Caki2 (cell line): ENCODE measurements at regions not wholly inside any gene's neighbourhood (a gene's known extent, or its start where the extent isn't known, plus 50 kb on each side); places are given as distances from the start of the nearest gene placed in this dataset.

Experiments used
- DNase-seq: peaks from one replicate; pipeline ENCODE4 v3.0.0-alpha.2; 2015; ENCODE audit warnings: low read depth
- in situ Hi-C: cut with HindIII; loops from 2 replicates; pipeline ENCODE4 v1.10.0; 2016; ENCODE audit warnings: low sequenced_read_pairs, low pct_unique_long_range_greater_than_20kb, mixed read lengths

- in situ Hi-C loops: no loop called here
These were observed 246.3 kb downstream of the OGFRL1 start for GRCh38 chr6:71534921-71535320.

DNA sequence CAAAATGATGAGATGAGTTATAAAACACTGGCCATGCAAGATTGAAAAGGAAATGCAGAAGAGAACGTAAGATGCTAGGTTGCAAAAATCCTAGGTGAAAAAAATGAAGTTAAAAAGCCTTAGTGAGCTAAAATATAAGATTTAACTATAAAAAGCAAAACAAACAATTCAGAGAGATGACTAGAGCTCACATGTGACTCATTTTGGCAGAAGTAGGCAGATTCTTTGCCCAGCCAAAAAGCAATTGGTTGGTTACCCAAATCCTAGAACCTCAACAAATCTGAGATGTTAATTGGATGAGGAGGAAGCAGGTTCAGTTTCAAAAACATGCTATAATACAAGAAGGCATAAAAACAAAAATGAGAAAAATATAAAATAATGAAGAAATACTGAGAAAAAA is 249.1 kb downstream of the OGFRL1 start:
- DNase-seq: no peak
- in situ Hi-C loops: no loop called here

More at GRCh38 chr6:71534921-71535320, 246.3 kb downstream of the OGFRL1 start:
- DNase-seq: no peak

DNA sequence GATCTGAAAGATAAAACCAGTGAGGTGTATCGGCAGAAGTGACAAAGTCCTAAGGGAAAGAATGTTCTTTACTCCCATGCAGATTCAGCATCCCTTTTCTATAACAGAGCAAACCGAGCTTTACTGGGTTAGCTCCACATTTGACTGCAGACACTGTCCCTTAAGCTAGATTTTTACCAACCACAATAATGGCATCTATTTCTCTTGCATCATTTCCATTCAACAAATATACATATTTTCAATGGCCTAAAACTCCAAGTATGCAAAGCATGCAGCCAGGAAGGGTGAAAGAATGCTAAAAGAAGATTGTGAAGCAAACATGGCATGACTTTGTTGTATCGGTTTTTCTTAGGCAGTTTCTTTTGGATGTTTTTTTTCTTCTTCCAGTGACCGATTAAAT is 255.4 kb downstream of the OGFRL1 start:
- DNase-seq: no peak
- in situ Hi-C loops: no loop called here

DNA sequence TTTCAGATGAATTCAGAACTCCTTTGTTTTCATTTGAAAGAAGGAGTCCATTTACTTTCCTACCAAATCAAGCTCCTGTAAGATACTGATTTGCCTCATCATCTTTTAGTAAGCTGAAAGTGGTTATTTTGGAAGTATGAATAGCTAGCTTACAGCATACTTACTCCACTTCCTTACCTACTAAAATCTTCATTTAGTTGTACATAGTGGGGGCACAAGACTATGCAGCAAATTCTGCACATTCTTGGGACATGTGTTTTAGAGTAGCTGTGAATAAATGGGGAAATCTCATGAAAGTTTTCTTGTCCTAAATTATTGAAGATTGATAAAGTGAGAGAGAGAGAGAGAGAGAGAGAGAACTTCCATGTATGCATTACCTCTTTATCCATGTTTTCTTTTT is 256.3 kb downstream of the OGFRL1 start:
- in situ Hi-C loops: no loop called here
- no peak for DNase-seq

DNA sequence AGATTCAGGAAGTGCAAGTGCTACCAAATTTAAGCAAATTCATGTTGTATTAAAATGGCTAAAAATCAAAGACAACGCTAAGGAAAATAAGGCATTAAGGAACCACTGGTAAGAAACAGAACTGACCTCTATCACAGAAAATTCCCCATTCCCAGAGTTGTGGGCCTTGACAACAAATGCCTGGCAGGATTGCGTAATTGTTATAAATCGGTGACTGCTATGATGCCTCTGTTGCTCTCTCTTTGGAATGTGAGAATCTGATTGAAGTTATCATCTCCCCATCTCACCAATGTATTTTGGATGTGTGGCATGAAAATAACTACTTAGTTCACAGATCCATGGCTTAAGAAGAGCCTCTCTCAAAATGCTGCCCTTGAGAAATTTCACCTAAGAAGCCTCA is 257.3 kb downstream of the OGFRL1 start:
- DNase-seq: no peak
- in situ Hi-C loops: no loop called here

GRCh38 chr6:71551798-71552197 is 263.2 kb downstream of the OGFRL1 start:
- in situ Hi-C loops: no loop called here
- DNase-seq: no peak

DNA sequence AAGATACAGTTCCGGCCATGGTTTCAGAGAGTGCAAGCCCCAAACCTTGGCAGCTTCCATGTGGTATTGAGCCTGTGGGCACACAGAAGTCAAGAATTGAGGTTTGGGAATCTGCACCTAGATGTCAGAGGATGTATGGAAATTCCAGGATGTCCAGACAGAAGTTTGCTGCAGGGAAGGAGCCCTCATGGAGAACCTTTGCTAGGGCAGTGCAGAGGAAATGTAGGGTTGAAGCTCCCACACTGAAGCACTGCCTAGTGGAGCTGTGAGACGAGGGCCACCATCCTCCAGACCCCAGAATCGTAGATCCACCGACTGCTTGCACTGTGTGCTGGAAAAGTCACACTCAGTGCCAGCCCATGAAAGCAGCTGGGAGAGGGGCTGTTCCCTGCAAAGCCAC is 267.5 kb downstream of the OGFRL1 start:
- in situ Hi-C loops: no loop called here
- DNase-seq: no peak

DNA sequence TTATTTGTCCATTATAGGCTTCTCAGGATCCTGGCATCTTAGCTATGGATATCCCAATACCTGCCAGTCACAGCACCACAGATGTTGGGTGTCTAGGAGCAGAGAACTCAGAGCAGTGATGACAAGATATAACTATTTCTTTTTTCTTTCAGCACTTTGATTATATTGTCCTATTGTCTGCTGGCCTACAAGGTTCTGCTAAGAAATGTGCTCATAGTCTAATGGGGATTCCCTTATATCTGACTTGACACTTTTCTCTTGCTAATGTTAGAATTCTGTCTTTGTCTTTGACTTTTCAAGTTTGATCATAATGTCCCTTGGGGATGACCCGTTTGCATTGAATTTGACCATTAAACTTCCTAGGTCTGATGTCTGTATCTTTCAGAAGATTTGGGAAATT is 270.4 kb downstream of the OGFRL1 start:
- DNase-seq: no peak
- in situ Hi-C loops: no loop called here

DNA sequence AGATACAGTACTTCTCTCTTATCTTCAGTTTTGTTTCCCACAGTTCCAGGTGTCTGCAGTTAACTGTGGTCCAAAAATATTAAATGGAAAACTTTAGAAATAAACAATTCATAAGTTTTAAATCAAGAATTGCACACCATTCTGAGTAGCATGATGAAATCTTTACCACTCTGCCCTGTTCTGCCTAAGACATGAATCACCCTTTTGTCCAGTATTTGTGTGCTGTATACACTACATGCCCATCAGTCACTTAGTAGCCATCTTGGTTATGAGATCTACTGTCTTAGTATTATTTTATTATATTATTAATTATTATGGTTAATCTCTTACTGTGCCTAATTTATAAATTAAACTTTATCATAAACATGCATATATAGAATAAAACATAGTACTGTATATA is 279.0 kb downstream of the OGFRL1 start:
- no peak for DNase-seq
- in situ Hi-C loops: no loop called here

DNA sequence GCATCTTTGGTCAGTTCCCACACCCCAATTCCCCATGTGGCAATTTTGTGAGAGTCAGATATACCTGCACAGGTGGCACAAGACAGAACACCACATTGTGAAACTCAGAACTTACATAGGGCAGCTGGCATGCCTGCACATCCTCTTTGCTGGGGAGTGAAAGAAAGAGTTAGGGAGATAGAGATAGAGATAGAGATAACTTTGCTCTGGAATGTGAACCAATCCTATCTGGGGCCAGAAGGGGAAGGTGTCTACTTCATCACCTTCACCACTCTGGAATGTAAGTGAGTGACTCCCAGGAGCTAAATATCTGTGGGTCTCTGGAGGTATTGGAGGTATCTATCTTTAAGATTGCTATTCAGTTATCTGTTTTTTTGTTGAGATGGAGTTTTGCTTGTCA is 289.2 kb downstream of the OGFRL1 start:
- in situ Hi-C loops: no loop called here
- no peak for DNase-seq

GRCh38 chr6:71579902-71580301 is 291.3 kb downstream of the OGFRL1 start:
- in situ Hi-C loops: no loop called here
- DNase-seq: peak; percentile 30

GRCh38 chr6:71582820-71583219 is 294.2 kb downstream of the OGFRL1 start:
- in situ Hi-C loops: no loop called here
- no peak for DNase-seq

- DNase-seq: no peak
- in situ Hi-C loops: no loop called here
These were observed 296.3 kb downstream of the OGFRL1 start for GRCh38 chr6:71584712-71585436.

DNA sequence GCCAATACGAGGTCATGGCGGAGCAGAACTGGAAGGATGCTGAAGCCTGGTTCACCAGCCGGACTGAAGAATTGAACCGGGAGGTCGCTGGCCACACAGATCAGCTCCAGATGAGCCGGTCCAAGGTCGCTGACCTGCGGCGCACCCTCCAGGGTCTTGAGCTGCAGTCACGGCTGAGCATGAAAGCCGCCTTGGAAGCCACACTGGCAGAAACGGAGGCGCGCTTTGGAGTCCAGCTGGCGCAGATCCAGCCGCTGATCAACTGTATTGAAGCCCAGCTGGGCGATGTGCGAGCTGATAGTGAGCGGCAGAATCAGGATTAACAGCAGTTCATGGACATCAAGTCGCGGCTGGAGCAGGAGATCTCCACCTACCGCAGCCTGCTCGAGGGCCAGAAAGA is 296.9 kb downstream of the OGFRL1 start:
- in situ Hi-C loops: no loop called here
- no peak for DNase-seq

- no peak for DNase-seq
These were observed 297.9 kb upstream of the RIMS1 start for GRCh38 chr6:71588490-71588889.

GRCh38 chr6:71589254-71589653 is 297.1 kb upstream of the RIMS1 start:
- no peak for DNase-seq
- in situ Hi-C loops: no loop called here

More at GRCh38 chr6:71588490-71588889, 297.9 kb upstream of the RIMS1 start:
- in situ Hi-C loops: no loop called here

GRCh38 chr6:71592643-71593042 is 293.7 kb upstream of the RIMS1 start:
- DNase-seq: no peak
- in situ Hi-C loops: no loop called here

- in situ Hi-C loops: no loop called here
- no peak for DNase-seq
These were observed 287.0 kb upstream of the RIMS1 start for GRCh38 chr6:71599359-71599758.

DNA sequence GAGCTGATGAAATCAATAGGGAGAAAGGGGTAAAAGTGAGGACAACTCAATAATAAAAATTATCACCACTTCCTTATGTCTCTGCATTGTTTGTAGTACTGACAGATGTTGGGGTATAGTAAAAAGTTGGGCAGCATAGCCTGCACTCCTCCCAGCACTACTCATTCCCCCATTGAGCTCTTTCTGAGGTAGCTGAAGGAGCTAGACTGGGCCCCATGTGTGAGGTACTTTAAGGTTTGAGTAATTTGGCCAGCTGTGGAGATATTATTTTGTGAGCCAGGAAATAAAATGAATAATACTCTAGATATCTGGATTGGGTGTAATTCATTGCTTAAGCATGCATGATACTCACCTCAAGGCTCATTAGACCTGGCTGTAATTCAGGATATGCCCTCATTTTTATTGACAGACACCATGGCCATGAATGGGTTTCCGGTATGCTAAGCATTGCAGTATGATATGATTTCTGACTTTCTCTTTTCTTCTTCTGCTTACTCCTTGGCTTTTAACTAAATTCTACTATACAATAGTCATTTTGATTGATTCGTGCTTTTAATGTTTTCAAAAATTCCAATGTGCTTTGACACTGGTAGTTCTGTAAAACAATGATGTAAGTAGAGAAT is 283.9 kb upstream of the RIMS1 start:
- in situ Hi-C loops: no loop called here
- DNase-seq: peak; percentile 44

DNA sequence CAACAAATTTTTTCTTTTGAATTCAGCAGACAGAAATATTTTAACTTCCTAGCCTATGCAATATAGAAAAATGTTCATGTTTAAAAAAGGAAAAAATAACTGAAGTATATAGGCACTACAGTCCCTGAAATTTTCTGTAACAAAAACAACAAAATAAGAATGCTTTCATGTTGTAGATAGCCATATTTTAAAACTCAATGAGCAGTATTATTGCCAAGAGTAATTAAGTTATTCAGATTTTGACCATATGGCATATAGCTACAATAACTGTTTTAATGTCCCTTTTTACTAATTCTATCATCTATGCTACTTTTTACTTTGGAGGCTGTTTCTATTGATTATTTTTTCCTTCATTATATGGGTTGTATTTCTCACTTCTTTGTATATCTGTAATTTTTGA is 283.3 kb upstream of the RIMS1 start:
- DNase-seq: no peak
- in situ Hi-C loops: no loop called here
